ENCODE measurements at regions not wholly inside any gene's neighbourhood (a gene's known extent, or its start where the extent isn't known, plus 50 kb on each side); places are given as distances from the start of the nearest gene placed in this dataset.

DNA sequence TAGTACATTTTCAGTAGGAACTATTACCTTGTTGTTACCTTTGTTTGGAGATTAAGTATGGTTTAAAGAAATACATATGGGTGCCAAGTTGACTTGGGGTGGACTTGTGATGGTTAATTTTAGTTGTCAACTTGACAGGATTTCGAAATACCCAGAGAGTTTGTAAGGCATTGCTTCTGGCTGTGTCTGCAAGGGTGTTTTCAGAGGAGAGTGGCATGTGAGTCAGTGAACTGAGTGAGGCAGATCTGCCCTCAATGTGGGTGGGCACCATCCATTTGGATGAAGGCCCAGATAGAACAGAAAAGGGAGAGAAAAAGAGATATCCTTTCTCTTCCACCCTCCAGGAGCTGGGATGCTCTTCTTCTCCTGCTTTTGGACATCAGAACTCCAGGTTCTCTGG, 315.5 kb downstream of the GPATCH2 start:
- H3K4me1 ChIP-seq (ENCODE audit: control insufficient read depth in 1 of 2, low read depth in 2 of 2) = no peaks in the 10 kb centered on the region
- H3K27me3 ChIP-seq (replicated peaks; ENCODE audit: insufficient read depth) = no peaks in the 10 kb centered on the region
- no peak overlapping the region for H3K27ac ChIP-seq
- TF ChIP-seq CTCF (IDR thresholded peaks at IDR 0.05) = no peak
- no peaks in the 10 kb centered on the region for H3K9me3 ChIP-seq
- no peak for DNase-seq (ENCODE audit: low spot score)
- no peak for ATAC-seq (ENCODE audit: insufficient number of reproducible peaks, low FRiP score, low read depth)
- no peaks in the 10 kb centered on the region for H3K36me3 ChIP-seq
- no peak overlapping the region for H3K4me3 ChIP-seq

GRCh38 chr1:217313096-217313495, 317.8 kb downstream of the GPATCH2 start:
- Histone ChIP-seq H3K4me3 (no peak overlapping the region), H3K36me3 (no peaks in the 10 kb centered on the region), H3K27me3 (replicated peaks; ENCODE audit: insufficient read depth) (no peaks in the 10 kb centered on the region), H3K4me1 (ENCODE audit: control insufficient read depth in 1 of 2, low read depth in 2 of 2) (no peaks in the 10 kb centered on the region), H3K27ac (no peak overlapping the region), H3K9me3 (no peaks in the 10 kb centered on the region)
- no peak for ATAC-seq (ENCODE audit: insufficient number of reproducible peaks, low FRiP score, low read depth)
- TF ChIP-seq CTCF (IDR thresholded peaks at IDR 0.05) = no peak
- no peak for DNase-seq (ENCODE audit: low spot score)

DNA sequence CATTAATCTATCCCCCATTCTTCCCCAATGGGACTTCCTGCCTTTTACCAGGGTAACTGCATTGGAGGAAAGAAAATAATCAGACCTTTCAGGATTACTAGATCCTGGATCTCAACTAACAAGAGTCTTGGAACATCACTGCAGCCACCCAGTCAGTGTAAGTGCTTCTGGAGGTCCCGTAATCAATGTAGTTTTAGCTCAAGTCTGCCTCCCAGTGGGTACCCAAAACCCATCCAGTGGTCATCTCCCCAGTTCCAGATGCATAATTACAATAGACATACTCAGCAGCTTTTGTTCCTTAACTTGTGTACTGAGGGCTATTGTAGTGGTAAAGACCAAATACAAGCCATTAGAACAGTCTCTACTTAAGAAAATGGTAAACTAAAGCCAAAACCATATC, 319.1 kb downstream of the GPATCH2 start:
- H3K9me3 ChIP-seq = no peaks in the 10 kb centered on the region
- TF ChIP-seq CTCF (IDR thresholded peaks at IDR 0.05) = no peak
- DNase-seq (ENCODE audit: low spot score) (no peak), ATAC-seq (ENCODE audit: insufficient number of reproducible peaks, low FRiP score, low read depth) (no peak)
- no peaks in the 10 kb centered on the region for H3K27me3 ChIP-seq (replicated peaks; ENCODE audit: insufficient read depth)
- no peaks in the 10 kb centered on the region for H3K36me3 ChIP-seq
- H3K4me3 ChIP-seq = no peak overlapping the region
- H3K27ac ChIP-seq = no peak overlapping the region
- H3K4me1 ChIP-seq (ENCODE audit: control insufficient read depth in 1 of 2, low read depth in 2 of 2) = no peaks in the 10 kb centered on the region

GRCh38 chr1:217311269-217311668, 319.6 kb downstream of the GPATCH2 start:
- ATAC-seq (ENCODE audit: insufficient number of reproducible peaks, low FRiP score, low read depth) = no peak

GRCh38 chr1:217281332-217281731, 349.6 kb downstream of the GPATCH2 start:
- Histone ChIP-seq H3K4me1 (ENCODE audit: control insufficient read depth in 1 of 2, low read depth in 2 of 2) (peaks cover 0 to 5% of the 10 kb centered on the region in 2 donors), H3K27me3 (replicated peaks; ENCODE audit: insufficient read depth) (peaks cover 2% of the 10 kb centered on the region), H3K27ac (no peak overlapping the region), H3K4me3 (no peak overlapping the region), H3K36me3 (no peaks in the 10 kb centered on the region), H3K9me3 (no peaks in the 10 kb centered on the region)
- DNase-seq (ENCODE audit: low spot score) (no peak), ATAC-seq (ENCODE audit: insufficient number of reproducible peaks, low FRiP score, low read depth) (no peak)
- no peak for TF ChIP-seq CTCF (IDR thresholded peaks at IDR 0.05)

More at GRCh38 chr1:217311269-217311668, 319.6 kb downstream of the GPATCH2 start:
- Histone ChIP-seq H3K36me3 (no peaks in the 10 kb centered on the region), H3K27me3 (replicated peaks; ENCODE audit: insufficient read depth) (no peaks in the 10 kb centered on the region), H3K9me3 (no peaks in the 10 kb centered on the region), H3K4me3 (no peak overlapping the region), H3K27ac (no peak overlapping the region), H3K4me1 (ENCODE audit: control insufficient read depth in 1 of 2, low read depth in 2 of 2) (no peaks in the 10 kb centered on the region)
- no peak for TF ChIP-seq CTCF (IDR thresholded peaks at IDR 0.05)
- DNase-seq (ENCODE audit: low spot score) = no peak

All from thoracic aorta (tissue), 2 donors.